HEK293 (cell line): ENCODE measurements at regions not wholly inside any gene's neighbourhood (a gene's known extent, or its start where the extent isn't known, plus 50 kb on each side); places are given as distances from the start of the nearest gene placed in this dataset.

Experiments used
- CTCF ChIA-PET: fragments of 350-600 bp; formaldehyde crosslinking; extraction: SDS; loops from one replicate; lab custom pipeline; 2021; ENCODE audit warnings: antibody characterized with exemption; lab: Yijun Ruan, JAX
- POLR2A ChIA-PET: fragments of 300-600 bp; formaldehyde crosslinking; extraction: SDS; loops from one replicate; lab custom pipeline; 2020; ENCODE audit warnings: antibody characterized with exemption, inconsistent platforms; lab: Yijun Ruan, JAX
- H3K27ac ChIP-seq: fragments of 200-500 bp; sonication (Bioruptor generic); 2 replicates; pipeline ENCODE4 v1.5.1; 2014; ENCODE audit warnings: low read depth, low read length, control low read depth, inconsistent platforms; ENCODE audit errors: extremely low read depth
- H3K36me3 ChIP-seq, 2 experiments: fragments of 200-500 bp in 1 of 2; sonication (Bioruptor generic) in 1 of 2; 1 replicate in 1 of 2; 2 replicates in 1 of 2; pipeline ENCODE4 v1.5.1; 2014 to 2017; ENCODE audit warnings: inconsistent platforms in 2 of 2, low read length in 2 of 2; ENCODE audit not compliant: control insufficient read depth in 2 of 2, insufficient read depth in 1 of 2
- H3K4me1 ChIP-seq: fragments of 200-500 bp; sonication (Bioruptor generic); 2 replicates; pipeline ENCODE4 v1.5.1; 2014; ENCODE audit warnings: mild to moderate bottlenecking, low read length, inconsistent platforms; ENCODE audit not compliant: control insufficient read depth, insufficient read depth
- H3K4me3 ChIP-seq: 2 replicates; pipeline ENCODE4 v1.5.1; 2011; ENCODE audit warnings: low read depth, mild to moderate bottlenecking, control low read depth, low read length, moderate library complexity
- H3K9me3 ChIP-seq: fragments of 200-500 bp; sonication (Bioruptor generic); 2 replicates; pipeline ENCODE4 v1.5.1; 2014; ENCODE audit warnings: low read depth, low read length, inconsistent platforms; ENCODE audit not compliant: control insufficient read depth, insufficient read depth
- GFI1B ChIP-seq: fragments of 450-650 bp; formaldehyde crosslinking; IDR thresholded peaks from 2 replicates; pipeline ENCODE4 v1.5.1; 2016; ENCODE audit warnings: missing biosample characterization, missing genetic modification characterization
- GLIS1 ChIP-seq: fragments of 450-650 bp; formaldehyde crosslinking; IDR thresholded peaks from 2 replicates; pipeline ENCODE4 v1.5.1; 2016; ENCODE audit warnings: missing biosample characterization, missing genetic modification characterization
- GLIS2 ChIP-seq: fragments of 450-650 bp; formaldehyde crosslinking; IDR thresholded peaks from 2 replicates; pipeline ENCODE4 v1.5.1; 2016; ENCODE audit warnings: missing biosample characterization, missing genetic modification characterization
- KLF7 ChIP-seq: fragments of 450-650 bp; formaldehyde crosslinking; IDR thresholded peaks from 2 replicates; pipeline ENCODE4 v1.5.1; 2016; ENCODE audit warnings: missing biosample characterization, missing genetic modification characterization, borderline replicate concordance
- MYNN ChIP-seq: fragments of 450-650 bp; formaldehyde crosslinking; IDR thresholded peaks from 2 replicates; pipeline ENCODE4 v1.5.1; 2016; ENCODE audit warnings: missing biosample characterization, missing genetic modification characterization, borderline replicate concordance
- TRIM28 ChIP-seq: IDR thresholded peaks from 2 replicates; pipeline ENCODE4 v1.6.1; 2011; ENCODE audit warnings: low read length, control low read depth, borderline replicate concordance
- ZBTB17 ChIP-seq: fragments of 450-650 bp; formaldehyde crosslinking; IDR thresholded peaks from 2 replicates; pipeline ENCODE4 v1.5.1; 2016; ENCODE audit warnings: missing biosample characterization, missing genetic modification characterization
- ZNF10 ChIP-seq: fragments of 450-650 bp; formaldehyde crosslinking; IDR thresholded peaks from 2 replicates; pipeline ENCODE4 v1.5.1; 2017; ENCODE audit warnings: missing biosample characterization, missing genetic modification characterization
- ZNF146 ChIP-seq: fragments of 450-650 bp; formaldehyde crosslinking; IDR thresholded peaks from 2 replicates; pipeline ENCODE4 v1.5.1; 2016; ENCODE audit warnings: missing biosample characterization, missing genetic modification characterization
- ZNF223 ChIP-seq: fragments of 450-650 bp; formaldehyde crosslinking; IDR thresholded peaks from 2 replicates; pipeline ENCODE4 v1.5.1; 2016; ENCODE audit warnings: missing biosample characterization, missing genetic modification characterization
- ZNF248 ChIP-seq: fragments of 450-650 bp; formaldehyde crosslinking; IDR thresholded peaks from 2 replicates; pipeline ENCODE4 v1.5.1; 2017; ENCODE audit warnings: missing biosample characterization, missing genetic modification characterization
- ZNF354C ChIP-seq: fragments of 450-650 bp; formaldehyde crosslinking; IDR thresholded peaks from 2 replicates; pipeline ENCODE4 v1.5.1; 2016; ENCODE audit warnings: missing biosample characterization, missing genetic modification characterization, low read depth, borderline replicate concordance
- ZNF48 ChIP-seq: fragments of 450-650 bp; formaldehyde crosslinking; IDR thresholded peaks from 2 replicates; pipeline ENCODE4 v1.5.1; 2016; ENCODE audit warnings: missing biosample characterization, missing genetic modification characterization
- ZNF596 ChIP-seq: fragments of 450-650 bp; IDR thresholded peaks from 2 replicates; pipeline ENCODE4 v1.5.0; 2018; ENCODE audit warnings: missing biosample characterization, mild to moderate bottlenecking, missing genetic modification characterization, moderate library complexity
- ZNF600 ChIP-seq: fragments of 450-650 bp; formaldehyde crosslinking; IDR thresholded peaks from 2 replicates; pipeline ENCODE4 v1.5.1; 2016; ENCODE audit warnings: missing biosample characterization, missing genetic modification characterization
- ZNF670 ChIP-seq: fragments of 450-650 bp; formaldehyde crosslinking; IDR thresholded peaks from 2 replicates; pipeline ENCODE4 v1.5.1; 2016; ENCODE audit warnings: missing biosample characterization, missing genetic modification characterization, low read depth
- TF ChIP-seq, protein P1 (sequence below): fragments of 450-650 bp; formaldehyde crosslinking; IDR thresholded peaks from 2 replicates; pipeline ENCODE4 v1.5.1; 2017; ENCODE audit warnings: missing biosample characterization, missing genetic modification characterization
- TF ChIP-seq, protein P2 (sequence below): fragments of 450-650 bp; formaldehyde crosslinking; IDR thresholded peaks from 2 replicates; pipeline ENCODE4 v1.5.1; 2016; ENCODE audit warnings: missing biosample characterization, missing genetic modification characterization, low read depth
- TF ChIP-seq, protein P3 (sequence below): fragments of 450-650 bp; formaldehyde crosslinking; IDR thresholded peaks from 2 replicates; pipeline ENCODE4 v1.5.1; 2017; ENCODE audit warnings: missing biosample characterization, mild to moderate bottlenecking, missing genetic modification characterization, moderate library complexity
- TF ChIP-seq, protein P4 (sequence below): fragments of 450-650 bp; formaldehyde crosslinking; IDR thresholded peaks from 2 replicates; pipeline ENCODE4 v1.5.1; 2016; ENCODE audit warnings: missing biosample characterization, missing genetic modification characterization
- TF ChIP-seq, protein P5 (sequence below): fragments of 450-650 bp; formaldehyde crosslinking; conservative IDR thresholded peaks from 2 replicates; pipeline ENCODE4 v1.5.1; 2016; ENCODE audit warnings: low read depth, missing biosample characterization, missing genetic modification characterization

DNA sequence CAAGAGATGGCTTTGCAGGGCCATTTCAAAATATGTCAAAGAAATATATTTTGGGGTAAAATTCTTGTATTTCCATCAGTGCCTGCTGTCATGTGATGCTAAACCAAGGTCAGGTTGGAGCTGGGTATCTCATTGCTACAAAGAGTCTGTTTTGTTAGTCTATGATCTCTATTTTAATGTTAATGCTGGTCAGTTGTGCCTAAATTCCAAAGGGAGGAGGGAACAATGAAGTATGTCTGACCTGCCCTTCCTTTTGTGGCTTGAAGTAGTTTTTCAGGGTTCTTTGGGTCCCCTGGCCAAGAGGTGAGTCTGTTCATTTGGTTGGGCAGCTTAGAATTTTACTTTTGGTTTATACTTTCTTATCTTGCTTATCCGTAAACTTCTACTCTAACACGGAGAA lies 61.6 kb upstream of the DYNAP start:
- Histone ChIP-seq H3K27ac (no peak overlapping the region), H3K36me3 (no peaks in the 10 kb centered on the region), H3K9me3 (no peaks in the 10 kb centered on the region)
- TF ChIP-seq MYNN (tag by site-specific recombination) (no peak), ZNF248 (no peak), ZNF223 (no peak), ZNF354C (tag by site-specific recombination) (no peak), GLIS1 (tag by site-specific recombination) (no peak), TRIM28 (no peak), ZNF146 (no peak), ZNF596 (tag by site-specific recombination) (no peak), KLF7 (no peak), GFI1B (no peak), GLIS2 (tag by site-specific recombination) (no peak)
- TF ChIP-seq, protein P1, sequence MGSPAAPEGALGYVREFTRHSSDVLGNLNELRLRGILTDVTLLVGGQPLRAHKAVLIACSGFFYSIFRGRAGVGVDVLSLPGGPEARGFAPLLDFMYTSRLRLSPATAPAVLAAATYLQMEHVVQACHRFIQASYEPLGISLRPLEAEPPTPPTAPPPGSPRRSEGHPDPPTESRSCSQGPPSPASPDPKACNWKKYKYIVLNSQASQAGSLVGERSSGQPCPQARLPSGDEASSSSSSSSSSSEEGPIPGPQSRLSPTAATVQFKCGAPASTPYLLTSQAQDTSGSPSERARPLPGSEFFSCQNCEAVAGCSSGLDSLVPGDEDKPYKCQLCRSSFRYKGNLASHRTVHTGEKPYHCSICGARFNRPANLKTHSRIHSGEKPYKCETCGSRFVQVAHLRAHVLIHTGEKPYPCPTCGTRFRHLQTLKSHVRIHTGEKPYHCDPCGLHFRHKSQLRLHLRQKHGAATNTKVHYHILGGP (tag by site-specific recombination), result no peak
- TF ChIP-seq, protein P2, sequence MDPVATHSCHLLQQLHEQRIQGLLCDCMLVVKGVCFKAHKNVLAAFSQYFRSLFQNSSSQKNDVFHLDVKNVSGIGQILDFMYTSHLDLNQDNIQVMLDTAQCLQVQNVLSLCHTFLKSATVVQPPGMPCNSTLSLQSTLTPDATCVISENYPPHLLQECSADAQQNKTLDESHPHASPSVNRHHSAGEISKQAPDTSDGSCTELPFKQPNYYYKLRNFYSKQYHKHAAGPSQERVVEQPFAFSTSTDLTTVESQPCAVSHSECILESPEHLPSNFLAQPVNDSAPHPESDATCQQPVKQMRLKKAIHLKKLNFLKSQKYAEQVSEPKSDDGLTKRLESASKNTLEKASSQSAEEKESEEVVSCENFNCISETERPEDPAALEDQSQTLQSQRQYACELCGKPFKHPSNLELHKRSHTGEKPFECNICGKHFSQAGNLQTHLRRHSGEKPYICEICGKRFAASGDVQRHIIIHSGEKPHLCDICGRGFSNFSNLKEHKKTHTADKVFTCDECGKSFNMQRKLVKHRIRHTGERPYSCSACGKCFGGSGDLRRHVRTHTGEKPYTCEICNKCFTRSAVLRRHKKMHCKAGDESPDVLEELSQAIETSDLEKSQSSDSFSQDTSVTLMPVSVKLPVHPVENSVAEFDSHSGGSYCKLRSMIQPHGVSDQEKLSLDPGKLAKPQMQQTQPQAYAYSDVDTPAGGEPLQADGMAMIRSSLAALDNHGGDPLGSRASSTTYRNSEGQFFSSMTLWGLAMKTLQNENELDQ (tag by site-specific recombination), result no peak
- TF ChIP-seq, all 188 proteins: peak for 0
- CTCF ChIA-PET, result interaction anchor here (1.4 kb wide), 1 partner anchor 85 kb away, joined by 3 read pairs; no protein-coding TSS in a partner anchor
- POLR2A ChIA-PET, result no interaction called here
- Histone ChIP-seq H3K4me3 (no peak overlapping the region), H3K4me1 (no peaks in the 10 kb centered on the region)

DNA sequence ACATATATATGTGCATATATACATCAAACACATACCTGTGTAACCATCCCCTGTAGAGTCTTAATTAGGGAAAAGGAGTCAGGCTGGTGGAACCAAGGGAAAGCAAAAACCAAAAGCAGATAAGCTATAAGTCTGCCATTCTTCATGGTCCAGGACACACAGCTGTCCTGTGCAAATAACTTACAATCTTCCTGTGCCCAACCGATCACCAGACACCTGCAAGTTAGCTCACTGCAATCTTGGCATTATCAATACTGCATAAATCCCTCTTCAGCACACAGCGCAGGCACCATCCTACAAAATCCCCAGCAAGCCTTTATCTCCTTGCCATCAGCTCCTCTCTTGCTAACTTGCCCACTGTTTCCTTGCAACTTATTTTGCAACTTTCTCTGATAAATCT lies 60.8 kb upstream of the DYNAP start:
- no peaks in the 10 kb centered on the region for H3K36me3 ChIP-seq
- H3K27ac ChIP-seq, result no peak overlapping the region
- ChIA-PET CTCF (interaction anchor here (0.8 kb wide), 1 partner anchor 11 kb away, joined by 3 read pairs; no protein-coding TSS in a partner anchor), POLR2A (no interaction called here)
- no peaks in the 10 kb centered on the region for H3K9me3 ChIP-seq
- H3K4me1 ChIP-seq, result no peaks in the 10 kb centered on the region
- TF ChIP-seq ZNF670 (no peak), ZNF48 (tag by site-specific recombination) (no peak), ZBTB17 (tag by site-specific recombination) (no peak), ZNF600 (tag by site-specific recombination) (no peak), ZNF10 (no peak)
- TF ChIP-seq, protein P3, sequence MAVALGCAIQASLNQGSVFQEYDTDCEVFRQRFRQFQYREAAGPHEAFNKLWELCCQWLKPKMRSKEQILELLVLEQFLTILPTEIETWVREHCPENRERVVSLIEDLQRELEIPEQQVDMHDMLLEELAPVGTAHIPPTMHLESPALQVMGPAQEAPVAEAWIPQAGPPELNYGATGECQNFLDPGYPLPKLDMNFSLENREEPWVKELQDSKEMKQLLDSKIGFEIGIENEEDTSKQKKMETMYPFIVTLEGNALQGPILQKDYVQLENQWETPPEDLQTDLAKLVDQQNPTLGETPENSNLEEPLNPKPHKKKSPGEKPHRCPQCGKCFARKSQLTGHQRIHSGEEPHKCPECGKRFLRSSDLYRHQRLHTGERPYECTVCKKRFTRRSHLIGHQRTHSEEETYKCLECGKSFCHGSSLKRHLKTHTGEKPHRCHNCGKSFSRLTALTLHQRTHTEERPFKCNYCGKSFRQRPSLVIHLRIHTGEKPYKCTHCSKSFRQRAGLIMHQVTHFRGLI (tag by site-specific recombination), result no peak
- TF ChIP-seq, protein P4, sequence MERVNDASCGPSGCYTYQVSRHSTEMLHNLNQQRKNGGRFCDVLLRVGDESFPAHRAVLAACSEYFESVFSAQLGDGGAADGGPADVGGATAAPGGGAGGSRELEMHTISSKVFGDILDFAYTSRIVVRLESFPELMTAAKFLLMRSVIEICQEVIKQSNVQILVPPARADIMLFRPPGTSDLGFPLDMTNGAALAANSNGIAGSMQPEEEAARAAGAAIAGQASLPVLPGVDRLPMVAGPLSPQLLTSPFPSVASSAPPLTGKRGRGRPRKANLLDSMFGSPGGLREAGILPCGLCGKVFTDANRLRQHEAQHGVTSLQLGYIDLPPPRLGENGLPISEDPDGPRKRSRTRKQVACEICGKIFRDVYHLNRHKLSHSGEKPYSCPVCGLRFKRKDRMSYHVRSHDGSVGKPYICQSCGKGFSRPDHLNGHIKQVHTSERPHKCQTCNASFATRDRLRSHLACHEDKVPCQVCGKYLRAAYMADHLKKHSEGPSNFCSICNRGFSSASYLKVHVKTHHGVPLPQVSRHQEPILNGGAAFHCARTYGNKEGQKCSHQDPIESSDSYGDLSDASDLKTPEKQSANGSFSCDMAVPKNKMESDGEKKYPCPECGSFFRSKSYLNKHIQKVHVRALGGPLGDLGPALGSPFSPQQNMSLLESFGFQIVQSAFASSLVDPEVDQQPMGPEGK (tag by site-specific recombination), result no peak
- TF ChIP-seq, protein P5, sequence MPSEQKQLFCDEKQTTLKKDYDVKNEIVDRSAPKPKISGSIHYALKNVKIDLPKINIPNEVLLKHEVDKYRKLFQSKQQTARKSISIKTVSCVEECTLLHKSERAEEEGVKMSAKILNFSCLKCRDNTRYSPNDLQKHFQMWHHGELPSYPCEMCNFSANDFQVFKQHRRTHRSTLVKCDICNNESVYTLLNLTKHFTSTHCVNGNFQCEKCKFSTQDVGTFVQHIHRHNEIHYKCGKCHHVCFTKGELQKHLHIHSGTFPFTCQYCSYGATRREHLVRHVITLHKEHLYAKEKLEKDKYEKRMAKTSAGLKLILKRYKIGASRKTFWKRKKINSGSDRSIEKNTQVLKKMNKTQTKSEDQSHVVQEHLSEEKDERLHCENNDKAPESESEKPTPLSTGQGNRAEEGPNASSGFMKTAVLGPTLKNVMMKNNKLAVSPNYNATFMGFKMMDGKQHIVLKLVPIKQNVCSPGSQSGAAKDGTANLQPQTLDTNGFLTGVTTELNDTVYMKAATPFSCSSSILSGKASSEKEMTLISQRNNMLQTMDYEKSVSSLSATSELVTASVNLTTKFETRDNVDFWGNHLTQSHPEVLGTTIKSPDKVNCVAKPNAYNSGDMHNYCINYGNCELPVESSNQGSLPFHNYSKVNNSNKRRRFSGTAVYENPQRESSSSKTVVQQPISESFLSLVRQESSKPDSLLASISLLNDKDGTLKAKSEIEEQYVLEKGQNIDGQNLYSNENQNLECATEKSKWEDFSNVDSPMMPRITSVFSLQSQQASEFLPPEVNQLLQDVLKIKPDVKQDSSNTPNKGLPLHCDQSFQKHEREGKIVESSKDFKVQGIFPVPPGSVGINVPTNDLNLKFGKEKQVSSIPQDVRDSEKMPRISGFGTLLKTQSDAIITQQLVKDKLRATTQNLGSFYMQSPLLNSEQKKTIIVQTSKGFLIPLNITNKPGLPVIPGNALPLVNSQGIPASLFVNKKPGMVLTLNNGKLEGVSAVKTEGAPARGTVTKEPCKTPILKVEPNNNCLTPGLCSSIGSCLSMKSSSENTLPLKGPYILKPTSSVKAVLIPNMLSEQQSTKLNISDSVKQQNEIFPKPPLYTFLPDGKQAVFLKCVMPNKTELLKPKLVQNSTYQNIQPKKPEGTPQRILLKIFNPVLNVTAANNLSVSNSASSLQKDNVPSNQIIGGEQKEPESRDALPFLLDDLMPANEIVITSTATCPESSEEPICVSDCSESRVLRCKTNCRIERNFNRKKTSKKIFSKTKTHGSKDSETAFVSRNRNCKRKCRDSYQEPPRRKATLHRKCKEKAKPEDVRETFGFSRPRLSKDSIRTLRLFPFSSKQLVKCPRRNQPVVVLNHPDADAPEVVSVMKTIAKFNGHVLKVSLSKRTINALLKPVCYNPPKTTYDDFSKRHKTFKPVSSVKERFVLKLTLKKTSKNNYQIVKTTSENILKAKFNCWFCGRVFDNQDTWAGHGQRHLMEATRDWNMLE, result no peak
- H3K4me3 ChIP-seq, result no peak overlapping the region
